ACC112 (cell line): ENCODE measurements at regions not wholly inside any gene's neighbourhood (a gene's known extent, or its start where the extent isn't known, plus 50 kb on each side); places are given as distances from the start of the nearest gene placed in this dataset.

Experiments used
- H2AFZ ChIP-seq: fragments of 200-600 bp; sonication (generic); one replicate; pipeline ENCODE4 v1.6.0; 2017; ENCODE audit warnings: antibody characterized with exemption, low read length; ENCODE audit not compliant: unreplicated experiment
- H3K27ac ChIP-seq: fragments of 200-600 bp; sonication (generic); 2 replicates; pipeline ENCODE4 v1.5.1; 2014; ENCODE audit warnings: low read depth, mild to moderate bottlenecking, antibody characterized with exemption, low read length, moderate library complexity
- H3K27me3 ChIP-seq: fragments of 200-600 bp; sonication (generic); 2 replicates; pipeline ENCODE4 v1.6.1; 2014; ENCODE audit warnings: mild to moderate bottlenecking, antibody characterized with exemption, low read length, moderate library complexity, mixed read lengths; ENCODE audit not compliant: insufficient read depth
- H3K36me3 ChIP-seq: fragments of 200-600 bp; sonication (generic); 2 replicates; pipeline ENCODE4 v1.6.1; 2016; ENCODE audit warnings: mild to moderate bottlenecking, antibody characterized with exemption, low read length, moderate library complexity, mixed read lengths; ENCODE audit not compliant: insufficient read depth
- H3K4me1 ChIP-seq: fragments of 200-600 bp; sonication (generic); one replicate; pipeline ENCODE4 v1.6.1; 2016; ENCODE audit warnings: low read length, mixed read lengths; ENCODE audit not compliant: insufficient read depth, unreplicated experiment, control insufficient read depth
- H3K4me3 ChIP-seq: fragments of 200-600 bp; sonication (generic); 2 replicates; pipeline ENCODE4 v1.5.1; 2014; ENCODE audit warnings: mild to moderate bottlenecking, low read depth, low read length
- H3K79me2 ChIP-seq: fragments of 200-600 bp; sonication (generic); one replicate; pipeline ENCODE4 v1.6.0; 2016; ENCODE audit warnings: low read length; ENCODE audit not compliant: control insufficient read depth, unreplicated experiment, insufficient read depth

- H3K4me1 ChIP-seq = no peaks in the 10 kb centered on the region
- H3K27ac ChIP-seq = no peak overlapping the region
- no peak overlapping the region for H3K4me3 ChIP-seq
- H2AFZ ChIP-seq = no peak overlapping the region
- no peaks in the 10 kb centered on the region for H3K36me3 ChIP-seq
- no peaks in the 10 kb centered on the region for H3K27me3 ChIP-seq
- no peaks in the 10 kb centered on the region for H3K79me2 ChIP-seq
Measured at GRCh38 chr9:10674586-10674985, 61.8 kb upstream of the PTPRD start.

- Histone ChIP-seq H3K27me3 (no peaks in the 10 kb centered on the region), H3K79me2 (no peaks in the 10 kb centered on the region), H3K27ac (no peak overlapping the region), H3K4me1 (no peaks in the 10 kb centered on the region), H2AFZ (no peak overlapping the region), H3K36me3 (no peaks in the 10 kb centered on the region), H3K4me3 (no peak overlapping the region)
Measured at GRCh38 chr9:10678010-10678409, 65.2 kb upstream of the PTPRD start.

- no peak overlapping the region for H3K27ac ChIP-seq
- no peaks in the 10 kb centered on the region for H3K79me2 ChIP-seq
- H3K4me3 ChIP-seq = no peak overlapping the region
- no peak overlapping the region for H2AFZ ChIP-seq
- no peaks in the 10 kb centered on the region for H3K27me3 ChIP-seq
- H3K4me1 ChIP-seq = no peaks in the 10 kb centered on the region
- H3K36me3 ChIP-seq = no peaks in the 10 kb centered on the region
Measured at GRCh38 chr9:10678790-10679189, 66.0 kb upstream of the PTPRD start.

- Histone ChIP-seq H3K4me1 (no peaks in the 10 kb centered on the region), H3K79me2 (no peaks in the 10 kb centered on the region), H3K4me3 (no peak overlapping the region), H2AFZ (no peak overlapping the region), H3K27me3 (no peaks in the 10 kb centered on the region), H3K36me3 (no peaks in the 10 kb centered on the region), H3K27ac (no peak overlapping the region)
Measured at GRCh38 chr9:10686943-10687342, 74.1 kb upstream of the PTPRD start.

GRCh38 chr9:10690546-10690945, 77.7 kb upstream of the PTPRD start:
- Histone ChIP-seq H3K79me2 (no peaks in the 10 kb centered on the region), H2AFZ (no peak overlapping the region), H3K36me3 (no peaks in the 10 kb centered on the region), H3K4me3 (no peak overlapping the region), H3K27ac (no peak overlapping the region), H3K27me3 (no peaks in the 10 kb centered on the region), H3K4me1 (no peaks in the 10 kb centered on the region)

- Histone ChIP-seq H3K4me1 (no peaks in the 10 kb centered on the region), H3K27ac (no peak overlapping the region), H3K4me3 (no peak overlapping the region), H2AFZ (no peak overlapping the region), H3K79me2 (no peaks in the 10 kb centered on the region), H3K27me3 (no peaks in the 10 kb centered on the region), H3K36me3 (no peaks in the 10 kb centered on the region)
Measured at GRCh38 chr9:10697044-10697443, 84.2 kb upstream of the PTPRD start.

- Histone ChIP-seq H2AFZ (no peak overlapping the region), H3K27ac (no peak overlapping the region), H3K36me3 (no peaks in the 10 kb centered on the region), H3K79me2 (no peaks in the 10 kb centered on the region), H3K4me1 (no peaks in the 10 kb centered on the region), H3K27me3 (no peaks in the 10 kb centered on the region), H3K4me3 (no peak overlapping the region)
Measured at GRCh38 chr9:10700291-10700690, 87.5 kb upstream of the PTPRD start.

GRCh38 chr9:10700915-10701314, 88.1 kb upstream of the PTPRD start:
- H3K27me3 ChIP-seq = no peaks in the 10 kb centered on the region
- H3K36me3 ChIP-seq = no peaks in the 10 kb centered on the region
- no peaks in the 10 kb centered on the region for H3K4me1 ChIP-seq
- H3K79me2 ChIP-seq = no peaks in the 10 kb centered on the region
- no peak overlapping the region for H2AFZ ChIP-seq
- no peak overlapping the region for H3K27ac ChIP-seq
- no peak overlapping the region for H3K4me3 ChIP-seq

- no peaks in the 10 kb centered on the region for H3K27me3 ChIP-seq
- H3K36me3 ChIP-seq = no peaks in the 10 kb centered on the region
- H3K27ac ChIP-seq = no peak overlapping the region
- no peak overlapping the region for H3K4me3 ChIP-seq
- no peaks in the 10 kb centered on the region for H3K79me2 ChIP-seq
- H2AFZ ChIP-seq = no peak overlapping the region
- H3K4me1 ChIP-seq = no peaks in the 10 kb centered on the region
Measured at GRCh38 chr9:10701906-10702305, 89.1 kb upstream of the PTPRD start.

GRCh38 chr9:10703139-10703538, 90.3 kb upstream of the PTPRD start:
- H2AFZ ChIP-seq = no peak overlapping the region
- no peaks in the 10 kb centered on the region for H3K27me3 ChIP-seq
- no peak overlapping the region for H3K27ac ChIP-seq
- H3K79me2 ChIP-seq = no peaks in the 10 kb centered on the region
- H3K36me3 ChIP-seq = no peaks in the 10 kb centered on the region
- no peak overlapping the region for H3K4me3 ChIP-seq
- H3K4me1 ChIP-seq = no peaks in the 10 kb centered on the region

- H3K4me1 ChIP-seq = no peaks in the 10 kb centered on the region
- no peaks in the 10 kb centered on the region for H3K36me3 ChIP-seq
- H3K27ac ChIP-seq = no peak overlapping the region
- H2AFZ ChIP-seq = no peak overlapping the region
- no peak overlapping the region for H3K4me3 ChIP-seq
- no peaks in the 10 kb centered on the region for H3K79me2 ChIP-seq
- no peaks in the 10 kb centered on the region for H3K27me3 ChIP-seq
Measured at GRCh38 chr9:10704720-10705119, 91.9 kb upstream of the PTPRD start.

GRCh38 chr9:10705383-10705782, 92.6 kb upstream of the PTPRD start:
- no peaks in the 10 kb centered on the region for H3K4me1 ChIP-seq
- H3K79me2 ChIP-seq = no peaks in the 10 kb centered on the region
- H3K36me3 ChIP-seq = no peaks in the 10 kb centered on the region
- no peak overlapping the region for H3K27ac ChIP-seq
- H3K27me3 ChIP-seq = no peaks in the 10 kb centered on the region
- no peak overlapping the region for H3K4me3 ChIP-seq
- H2AFZ ChIP-seq = no peak overlapping the region
